HS-27A (cell line): ENCODE measurements at regions not wholly inside any gene's neighbourhood (a gene's known extent, or its start where the extent isn't known, plus 50 kb on each side); places are given as distances from the start of the nearest gene placed in this dataset.

Source experiments
- DNase-seq: peaks from one replicate; pipeline ENCODE4 v3.0.0-alpha.2; 2012; ENCODE audit warnings: low read depth, missing footprints

GRCh38 chr5:164688437-164688836 is 1183.0 kb downstream of the MAT2B start:
- no peak for DNase-seq

GRCh38 chr5:164708831-164709230 is 1203.4 kb downstream of the MAT2B start:
- DNase-seq = no peak

GRCh38 chr5:164713682-164714081 is 1208.3 kb downstream of the MAT2B start:
- DNase-seq = no peak

GRCh38 chr5:164721116-164721515 is 1215.7 kb downstream of the MAT2B start:
- no peak for DNase-seq

GRCh38 chr5:164721656-164722055 is 1216.2 kb downstream of the MAT2B start:
- no peak for DNase-seq

- no peak for DNase-seq
These were observed 1217.3 kb downstream of the MAT2B start for GRCh38 chr5:164722702-164723101.

GRCh38 chr5:164727012-164727411 is 1221.6 kb downstream of the MAT2B start:
- DNase-seq = no peak

- no peak for DNase-seq
These were observed 1223.3 kb downstream of the MAT2B start for GRCh38 chr5:164728733-164729132.

- DNase-seq = no peak
These were observed 1229.9 kb downstream of the MAT2B start for GRCh38 chr5:164735334-164735733.

- DNase-seq = no peak
These were observed 1236.0 kb downstream of the MAT2B start for GRCh38 chr5:164741376-164741775.

GRCh38 chr5:164742025-164742424 is 1236.6 kb downstream of the MAT2B start:
- no peak for DNase-seq

- DNase-seq = no peak
These were observed 1241.3 kb downstream of the MAT2B start for GRCh38 chr5:164746723-164747122.

GRCh38 chr5:164747371-164747770 is 1242.0 kb downstream of the MAT2B start:
- DNase-seq = no peak

- no peak for DNase-seq
These were observed 1243.4 kb downstream of the MAT2B start for GRCh38 chr5:164748861-164749260.

GRCh38 chr5:164753434-164753833 is 1248.0 kb downstream of the MAT2B start:
- no peak for DNase-seq

- no peak for DNase-seq
These were observed 1257.8 kb downstream of the MAT2B start for GRCh38 chr5:164763206-164763605.

- no peak for DNase-seq
These were observed 1266.7 kb downstream of the MAT2B start for GRCh38 chr5:164772122-164772521.

GRCh38 chr5:164784230-164784629 is 1278.8 kb downstream of the MAT2B start:
- no peak for DNase-seq

- DNase-seq = no peak
These were observed 1292.7 kb downstream of the MAT2B start for GRCh38 chr5:164798110-164798509.

GRCh38 chr5:164799391-164799790 is 1294.0 kb downstream of the MAT2B start:
- no peak for DNase-seq

GRCh38 chr5:164801910-164802309 is 1296.5 kb downstream of the MAT2B start:
- DNase-seq = no peak

GRCh38 chr5:164809821-164810220 is 1304.4 kb downstream of the MAT2B start:
- DNase-seq = no peak

GRCh38 chr5:164818445-164818844 is 1313.0 kb downstream of the MAT2B start:
- DNase-seq = no peak

GRCh38 chr5:164824671-164825070 is 1319.3 kb downstream of the MAT2B start:
- no peak for DNase-seq

- DNase-seq = no peak
These were observed 1327.1 kb downstream of the MAT2B start for GRCh38 chr5:164832516-164832915.
